ENCODE measurements at regions not wholly inside any gene's neighbourhood (a gene's known extent, or its start where the extent isn't known, plus 50 kb on each side); places are given as distances from the start of the nearest gene placed in this dataset.

DNA sequence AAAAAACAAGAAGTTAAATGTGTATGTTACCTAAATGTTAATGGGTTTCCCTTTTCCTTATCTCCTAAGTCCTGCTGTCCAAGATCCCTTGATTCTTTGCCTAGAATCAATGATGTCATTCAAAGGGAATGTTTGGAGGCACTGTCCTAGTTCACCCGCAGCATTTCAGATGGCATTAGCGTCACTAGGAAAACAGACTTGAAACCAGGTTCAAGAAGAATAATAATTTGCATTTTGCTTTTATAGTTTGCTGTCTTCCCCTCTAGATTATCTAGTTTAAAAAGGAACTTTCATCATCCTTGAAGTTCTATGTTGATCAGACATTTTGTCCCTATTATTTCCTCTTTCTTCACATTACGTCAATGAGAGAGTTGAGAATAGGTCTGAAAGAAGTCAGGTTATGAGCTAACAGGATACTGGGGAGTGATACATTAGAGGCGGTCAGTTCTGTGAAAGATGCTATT lies 234.1 kb upstream of the PGRMC2 start:
- Histone ChIP-seq H3K9me3 (ENCODE audit: low read depth) (no peaks in the 10 kb centered on the region), H3K36me3 (ENCODE audit: low read depth) (no peaks in the 10 kb centered on the region), H3K27ac (peak overlapping the region; percentile 42), H3K4me2 (ENCODE audit: unreplicated experiment) (no peak overlapping the region), H3K9ac (no peak overlapping the region), H3K4me3 (no peak overlapping the region), H3K4me1 (ENCODE audit: insufficient read depth) (peaks cover 72% of the 10 kb centered on the region), H3K27me3 (replicated peaks; ENCODE audit: insufficient read depth) (no peaks in the 10 kb centered on the region), H3F3A (ENCODE audit: insufficient read depth) (peaks cover 56% of the 10 kb centered on the region), H4K20me1 (ENCODE audit: insufficient read depth) (no peaks in the 10 kb centered on the region), H3K79me2 (ENCODE audit: insufficient read depth) (no peaks in the 10 kb centered on the region), H3K9me2 (ENCODE audit: insufficient read depth) (no peaks in the 10 kb centered on the region), H2AFZ (no peak overlapping the region)
- in situ Hi-C loops (cut with MboI), result no loop called here
- no peak for TF ChIP-seq EZH2phosphoT487 (IDR thresholded peaks at IDR 0.05; ENCODE audit: insufficient read depth, low read depth)
- TF ChIP-seq EZH2 (IDR thresholded peaks at IDR 0.05; ENCODE audit: insufficient read depth, poor library complexity, severe bottlenecking), result no peak
- peak; percentile 50 for DNase-seq
- WGBS, 2 experiments (ENCODE audit: low coverage in 1 of 2, low lambda C conversion rate in 2 of 2, missing lambda C conversion rate in 2 of 2), result 45 to 53% methylated on average over 4 of the region's 4 CpGs

DNA sequence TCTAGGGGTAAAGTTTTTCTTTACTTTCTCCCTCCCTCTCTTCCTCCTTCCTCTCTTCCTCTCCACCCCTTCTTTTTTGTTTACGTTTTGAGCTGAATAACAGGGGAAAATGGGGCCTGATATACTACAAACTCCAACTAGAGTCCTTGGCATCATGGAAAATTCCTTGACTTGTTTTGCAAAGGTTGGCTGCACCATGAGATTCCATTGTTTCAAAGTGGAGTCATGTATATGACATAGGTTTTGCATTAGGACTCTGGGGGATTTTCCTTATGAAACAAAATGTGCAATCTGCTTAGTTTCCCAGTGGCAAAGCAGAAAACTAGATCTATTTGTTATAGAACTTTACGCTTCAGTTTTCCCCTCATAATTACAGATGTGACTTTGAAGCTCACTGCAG lies 233.5 kb upstream of the PGRMC2 start:
- peak; percentile 56 for DNase-seq
- TF ChIP-seq EZH2phosphoT487 (IDR thresholded peaks at IDR 0.05; ENCODE audit: insufficient read depth, low read depth) (no peak), EZH2 (IDR thresholded peaks at IDR 0.05; ENCODE audit: insufficient read depth, poor library complexity, severe bottlenecking) (no peak)
- peaks cover 56% of the 10 kb centered on the region for H3F3A ChIP-seq (ENCODE audit: insufficient read depth)
- no peak overlapping the region for H3K4me2 ChIP-seq (ENCODE audit: unreplicated experiment)
- H3K36me3 ChIP-seq (ENCODE audit: low read depth), result no peaks in the 10 kb centered on the region
- in situ Hi-C loops (cut with MboI), result no loop called here
- H3K4me3 ChIP-seq, result no peak overlapping the region
- 98% methylated on average over 2 of the region's 2 CpGs for WGBS, 2 experiments (ENCODE audit: low coverage in 1 of 2, low lambda C conversion rate in 2 of 2, missing lambda C conversion rate in 2 of 2)
- H4K20me1 ChIP-seq (ENCODE audit: insufficient read depth), result no peaks in the 10 kb centered on the region
- H3K9ac ChIP-seq, result no peak overlapping the region
- H3K9me2 ChIP-seq (ENCODE audit: insufficient read depth), result no peaks in the 10 kb centered on the region
- H3K79me2 ChIP-seq (ENCODE audit: insufficient read depth), result no peaks in the 10 kb centered on the region
- no peaks in the 10 kb centered on the region for H3K9me3 ChIP-seq (ENCODE audit: low read depth)
- H3K4me1 ChIP-seq (ENCODE audit: insufficient read depth), result peaks cover 72% of the 10 kb centered on the region
- H2AFZ ChIP-seq, result no peak overlapping the region
- peak overlapping the region; percentile 42 for H3K27ac ChIP-seq
- no peaks in the 10 kb centered on the region for H3K27me3 ChIP-seq (replicated peaks; ENCODE audit: insufficient read depth)

GRCh38 chr4:128519163-128519830 lies 231.7 kb upstream of the PGRMC2 start:
- H3K27ac ChIP-seq, result peak overlapping the region; percentile 94
- no peaks in the 10 kb centered on the region for H3K9me3 ChIP-seq (ENCODE audit: low read depth)
- H3K9ac ChIP-seq, result peak overlapping the region; percentile 57
- no peaks in the 10 kb centered on the region for H3K27me3 ChIP-seq (replicated peaks; ENCODE audit: insufficient read depth)
- 36 to 38% methylated on average over 7 of the region's 7 CpGs for WGBS, 2 experiments (ENCODE audit: low coverage in 1 of 2, low lambda C conversion rate in 2 of 2, missing lambda C conversion rate in 2 of 2)
- peak; percentile 33 for DNase-seq
- H3K36me3 ChIP-seq (ENCODE audit: low read depth), result 0 out of 2 replicates have a peak, but pooled peaks cover 5% of the 10 kb centered on the region
- H3F3A ChIP-seq (ENCODE audit: insufficient read depth), result peaks cover 42% of the 10 kb centered on the region
- H3K9me2 ChIP-seq (ENCODE audit: insufficient read depth), result no peaks in the 10 kb centered on the region
- H3K4me1 ChIP-seq (ENCODE audit: insufficient read depth), result peaks cover 58% of the 10 kb centered on the region
- in situ Hi-C loops (cut with MboI), result no loop called here
- TF ChIP-seq EZH2 (IDR thresholded peaks at IDR 0.05; ENCODE audit: insufficient read depth, poor library complexity, severe bottlenecking) (no peak), EZH2phosphoT487 (IDR thresholded peaks at IDR 0.05; ENCODE audit: insufficient read depth, low read depth) (no peak)
- no peak overlapping the region for H3K4me2 ChIP-seq (ENCODE audit: unreplicated experiment)
- H2AFZ ChIP-seq, result no peak overlapping the region
- no peak overlapping the region for H3K4me3 ChIP-seq
- H4K20me1 ChIP-seq (ENCODE audit: insufficient read depth), result no peaks in the 10 kb centered on the region
- no peaks in the 10 kb centered on the region for H3K79me2 ChIP-seq (ENCODE audit: insufficient read depth)

- in situ Hi-C loops (cut with MboI), result no loop called here
- Histone ChIP-seq H3K27ac (peak overlapping the region; percentile 94), H3K36me3 (ENCODE audit: low read depth) (0 out of 2 replicates have a peak, but pooled peaks cover 5% of the 10 kb centered on the region), H3K4me3 (peak overlapping the region; percentile 13), H3K4me2 (ENCODE audit: unreplicated experiment) (peak overlapping the region; percentile 71), H3K9me2 (ENCODE audit: insufficient read depth) (no peaks in the 10 kb centered on the region), H4K20me1 (ENCODE audit: insufficient read depth) (no peaks in the 10 kb centered on the region), H2AFZ (no peak overlapping the region), H3K27me3 (replicated peaks; ENCODE audit: insufficient read depth) (no peaks in the 10 kb centered on the region), H3K9ac (peak overlapping the region; percentile 57), H3F3A (ENCODE audit: insufficient read depth) (peaks cover 47% of the 10 kb centered on the region), H3K9me3 (ENCODE audit: low read depth) (no peaks in the 10 kb centered on the region), H3K79me2 (ENCODE audit: insufficient read depth) (no peaks in the 10 kb centered on the region), H3K4me1 (ENCODE audit: insufficient read depth) (peaks cover 65% of the 10 kb centered on the region)
- no peak for TF ChIP-seq EZH2 (IDR thresholded peaks at IDR 0.05; ENCODE audit: insufficient read depth, poor library complexity, severe bottlenecking)
- peak; percentile 97 for DNase-seq
- WGBS, 2 experiments (ENCODE audit: low coverage in 1 of 2, low lambda C conversion rate in 2 of 2, missing lambda C conversion rate in 2 of 2), result 5 to 7% methylated on average over 5 of the region's 5 CpGs
These were observed 230.3 kb upstream of the PGRMC2 start for GRCh38 chr4:128517739-128518510.

All from GM23248 (cell line).